ENCODE measurements at regions not wholly inside any gene's neighbourhood (a gene's known extent, or its start where the extent isn't known, plus 50 kb on each side); places are given as distances from the start of the nearest gene placed in this dataset.
"Not testable (repeated sequence)": the region's sequence is repeated elsewhere in the genome, so short reads cannot be mapped to it uniquely, and the experiment has no call there.

GRCh38 chr1:8159470-8160024 lies 133.4 kb upstream of the ERRFI1 start:
- H3K27ac ChIP-seq (ENCODE audit: low read depth, low read length), result no peak overlapping the region
- WGBS, 3 donors, result 85 to 90% (median 86%) methylated on average over 8 of the region's 8 CpGs

- 91 to 94% (median 92%) methylated on average over 4 of the region's 4 CpGs for WGBS, 3 donors
- H3K27ac ChIP-seq (ENCODE audit: low read depth, low read length), result no peak overlapping the region
Measured at GRCh38 chr1:8158995-8159394, 132.9 kb upstream of the ERRFI1 start.

DNA sequence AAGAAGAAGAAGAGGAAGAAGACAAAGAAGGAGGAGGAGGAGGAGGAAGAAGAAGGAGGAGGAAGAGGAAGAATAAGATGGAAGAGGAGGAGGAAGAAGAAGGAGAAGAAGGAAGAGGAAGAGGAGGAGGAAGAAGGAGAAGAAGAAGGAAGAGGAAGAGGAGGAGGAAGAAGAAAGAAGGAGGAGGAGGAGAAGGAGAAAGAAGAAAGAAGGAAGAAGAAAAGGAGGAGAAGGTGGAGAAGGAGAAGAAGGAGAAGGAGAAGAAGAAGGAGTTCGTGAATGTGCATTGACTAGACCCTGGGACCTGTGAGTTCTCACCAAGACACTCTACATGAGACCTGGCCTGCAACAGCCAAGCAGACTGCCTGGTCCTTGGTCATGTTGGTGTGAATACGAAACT lies 131.7 kb upstream of the ERRFI1 start:
- WGBS, 3 donors, result 91 to 99% (median 94%) methylated on average over 2 of the region's 2 CpGs
- no peak overlapping the region for H3K27ac ChIP-seq (ENCODE audit: low read depth, low read length)

DNA sequence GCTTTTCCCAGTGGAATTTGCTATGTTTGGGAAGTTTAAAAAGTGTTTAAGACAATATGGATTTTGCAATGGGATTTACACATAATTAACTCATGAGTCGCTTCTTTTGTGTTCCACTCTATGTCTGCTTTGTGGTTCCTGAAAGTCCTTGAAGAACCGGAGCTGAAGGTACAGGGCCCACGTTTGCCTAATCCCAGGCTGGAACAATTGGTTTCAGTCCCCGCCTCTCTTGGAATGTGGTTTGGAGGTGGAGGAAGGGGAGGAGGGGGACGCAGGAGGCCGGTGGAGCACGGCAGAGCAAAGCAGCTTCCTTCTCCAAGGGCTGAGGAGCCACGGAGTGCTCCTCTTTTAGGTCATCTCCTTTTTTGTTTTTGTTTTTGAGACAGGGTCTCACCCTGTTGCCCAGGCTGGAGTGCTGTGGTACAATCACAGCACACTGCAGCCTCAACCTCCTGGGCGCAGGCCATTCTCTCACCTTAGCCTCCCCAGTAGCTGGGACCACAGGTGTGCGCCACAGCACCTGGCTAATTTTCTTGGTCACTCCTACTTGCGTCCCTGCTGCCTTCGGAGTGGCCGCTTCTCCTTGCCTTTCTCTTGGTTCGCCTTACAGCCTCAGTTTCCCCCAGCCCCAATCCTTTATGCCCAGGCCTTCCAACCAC lies 129.5 kb upstream of the ERRFI1 start:
- no peak overlapping the region for H3K27ac ChIP-seq (ENCODE audit: low read depth, low read length)
- WGBS, 3 donors, result 59 to 70% (median 63%) methylated on average over 14 of the region's 14 CpGs

- 27 to 50% (median 46%) methylated on average over 15 of the region's 15 CpGs for WGBS, 3 donors
- H3K27ac ChIP-seq (ENCODE audit: low read depth, low read length), result no peak overlapping the region
Measured at GRCh38 chr1:8154621-8155052, 128.5 kb upstream of the ERRFI1 start.

DNA sequence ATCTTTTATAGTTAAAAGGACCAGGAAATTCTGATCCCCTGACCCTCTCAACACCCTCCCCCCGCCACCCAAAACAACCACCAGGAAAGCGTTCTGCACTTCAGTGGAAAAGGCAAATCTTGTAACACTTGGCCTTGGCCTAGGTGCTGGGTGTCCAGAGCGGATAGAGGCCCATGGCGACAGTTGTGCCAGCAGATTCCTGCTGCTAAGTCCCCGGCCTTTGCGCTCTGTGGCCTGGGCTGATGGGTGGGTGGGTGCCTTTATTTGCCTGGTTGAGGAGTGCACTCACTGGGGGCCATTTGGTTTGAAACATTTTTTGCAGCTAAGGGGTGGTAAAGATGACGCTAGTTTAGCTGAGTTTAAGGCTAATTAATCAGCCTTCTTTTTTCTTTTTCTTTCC lies 127.9 kb upstream of the ERRFI1 start:
- H3K27ac ChIP-seq (ENCODE audit: low read depth, low read length), result no peak overlapping the region
- 91 to 99% (median 97%) methylated on average over 7 of the region's 7 CpGs for WGBS, 3 donors

GRCh38 chr1:8152731-8153702 lies 126.9 kb upstream of the ERRFI1 start:
- WGBS, 3 donors, result 84 to 94% (median 87%) methylated on average over 19 of the region's 19 CpGs
- no peak overlapping the region for H3K27ac ChIP-seq (ENCODE audit: low read depth, low read length)

- no peak overlapping the region for H3K27ac ChIP-seq (ENCODE audit: low read depth, low read length)
- 89 to 95% (median 94%) methylated on average over 7 of the region's 7 CpGs for WGBS, 3 donors
Measured at GRCh38 chr1:8151647-8152046, 125.5 kb upstream of the ERRFI1 start.

DNA sequence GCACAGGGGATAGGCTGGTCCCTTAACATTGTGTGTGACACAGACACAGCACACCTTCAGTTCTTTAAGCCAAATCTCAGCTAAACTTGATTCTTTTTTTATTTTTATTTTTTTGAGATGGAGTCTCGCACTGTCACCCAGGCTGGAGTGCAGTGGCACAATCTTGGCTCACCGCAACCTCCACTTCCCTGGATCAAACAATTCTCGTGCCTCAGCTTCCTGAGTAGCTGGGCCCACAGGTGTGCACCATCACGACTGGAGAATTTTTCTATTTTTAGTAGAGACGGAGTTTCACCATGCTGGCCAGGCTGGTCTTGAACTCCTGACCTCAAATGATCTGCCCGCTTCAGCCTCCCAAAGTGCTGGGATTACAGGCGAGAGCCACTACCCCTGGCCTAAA lies 123.6 kb upstream of the ERRFI1 start:
- WGBS, 3 donors, result 79 to 84% (median 80%) methylated on average over 7 of the region's 7 CpGs
- not testable (repeated sequence) for H3K27ac ChIP-seq (ENCODE audit: low read depth, low read length)

- H3K27ac ChIP-seq (ENCODE audit: low read depth, low read length), result no peak overlapping the region
- 68 to 81% (median 80%) methylated on average over 1 of the region's 1 CpG for WGBS, 3 donors
Measured at GRCh38 chr1:8147956-8148355, 121.8 kb upstream of the ERRFI1 start.

DNA sequence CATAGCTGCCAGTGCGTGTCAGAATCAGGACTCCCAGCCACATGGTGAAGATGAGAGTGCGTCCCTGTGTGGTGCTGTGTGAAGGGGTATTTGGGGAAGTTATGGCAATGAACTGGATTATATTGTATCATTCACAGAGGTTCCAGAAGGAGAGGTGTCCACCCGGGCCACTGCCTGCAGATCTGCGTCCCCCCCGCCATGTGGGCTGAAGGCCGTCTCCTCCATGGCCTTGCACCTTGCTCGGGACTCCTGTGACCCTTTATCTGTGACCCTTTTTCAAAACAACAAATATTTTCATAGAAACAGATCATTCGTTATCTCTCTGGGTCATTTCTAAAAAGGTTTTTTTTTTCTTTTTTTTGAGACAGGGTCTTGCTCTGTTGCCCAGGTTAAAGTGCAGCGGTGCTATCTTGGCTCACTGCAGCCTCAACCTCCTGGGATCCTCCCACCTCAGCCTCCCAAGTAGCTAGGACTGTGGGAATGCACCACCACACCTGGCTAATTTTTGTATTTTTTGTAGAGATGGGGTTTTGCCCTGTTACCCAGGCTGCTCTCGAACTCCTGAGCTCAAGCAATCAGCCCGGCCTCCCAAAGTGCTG lies 120.2 kb upstream of the ERRFI1 start:
- no peak overlapping the region for H3K27ac ChIP-seq (ENCODE audit: low read depth, low read length)
- WGBS, 3 donors, result 95 to 98% (median 96%) methylated on average over 11 of the region's 11 CpGs

DNA sequence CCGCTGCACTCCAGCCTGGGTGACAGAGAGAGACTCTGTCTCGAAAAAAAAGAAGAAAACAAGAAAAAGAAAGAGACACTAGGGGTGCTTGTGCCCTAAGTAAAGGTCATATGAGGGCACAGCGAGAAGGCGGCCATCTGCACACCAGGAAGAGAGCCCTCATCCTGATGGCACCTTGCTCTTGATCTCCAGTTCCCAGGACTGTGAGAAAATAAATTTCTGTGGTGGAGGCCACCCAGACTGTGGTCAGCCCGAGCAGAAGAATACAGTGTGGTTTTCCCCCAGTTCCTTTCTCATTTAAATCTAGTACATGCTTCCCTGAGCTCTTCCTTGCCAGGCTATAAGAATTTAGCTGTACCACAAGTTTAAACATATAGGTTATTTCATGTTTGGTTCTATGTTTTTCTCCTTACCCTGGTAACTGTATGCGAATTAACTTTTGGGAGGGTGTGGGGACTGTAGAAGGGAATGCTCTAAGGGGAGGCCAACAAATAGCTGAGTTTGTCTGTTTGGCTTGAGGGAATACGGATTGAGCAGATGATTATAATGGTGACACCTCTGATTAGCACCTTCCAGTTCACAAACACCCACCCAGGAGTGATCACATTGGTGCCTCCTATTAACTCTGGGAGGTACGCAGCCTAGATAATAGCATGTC lies 119.6 kb upstream of the ERRFI1 start:
- no peak overlapping the region for H3K27ac ChIP-seq (ENCODE audit: low read depth, low read length)
- WGBS, 3 donors, result 73 to 85% (median 76%) methylated on average over 8 of the region's 8 CpGs

- H3K27ac ChIP-seq (ENCODE audit: low read depth, low read length), result no peak overlapping the region
- WGBS, 3 donors, result 72 to 87% (median 85%) methylated on average over 13 of the region's 13 CpGs
Measured at GRCh38 chr1:8144323-8144722, 118.2 kb upstream of the ERRFI1 start.

GRCh38 chr1:8142955-8143629 lies 117.0 kb upstream of the ERRFI1 start:
- 65 to 82% (median 72%) methylated on average over 7 of the region's 7 CpGs for WGBS, 3 donors
- no peak overlapping the region for H3K27ac ChIP-seq (ENCODE audit: low read depth, low read length)

DNA sequence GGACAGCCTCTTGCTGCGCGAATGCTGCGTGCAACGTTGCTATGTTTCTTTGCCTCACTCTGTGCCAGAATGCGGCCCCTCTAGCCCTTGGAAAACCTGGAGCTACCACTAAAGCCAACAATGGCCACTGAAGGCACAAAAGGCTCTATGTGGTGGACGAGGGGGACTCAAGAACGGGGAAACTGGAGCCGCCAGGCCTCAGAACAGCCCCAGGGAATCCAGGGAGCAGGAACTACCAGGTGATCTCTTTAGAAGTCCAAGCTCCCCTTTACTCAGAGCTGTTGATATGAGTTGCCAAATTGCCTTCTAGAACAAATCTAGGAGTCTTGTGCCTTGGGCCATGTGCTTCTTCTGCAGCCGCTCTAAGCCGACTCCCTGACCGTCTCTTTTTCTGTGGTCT lies 113.8 kb upstream of the ERRFI1 start:
- WGBS, 3 donors, result 95 to 97% (median 95%) methylated on average over 11 of the region's 11 CpGs
- no peak overlapping the region for H3K27ac ChIP-seq (ENCODE audit: low read depth, low read length)

- WGBS, 3 donors, result 94 to 96% (median 96%) methylated on average over 6 of the region's 6 CpGs
- no peak overlapping the region for H3K27ac ChIP-seq (ENCODE audit: low read depth, low read length)
Measured at GRCh38 chr1:8139383-8139782, 113.3 kb upstream of the ERRFI1 start.

- WGBS, 3 donors, result 91 to 95% (median 93%) methylated on average over 6 of the region's 6 CpGs
- no peak overlapping the region for H3K27ac ChIP-seq (ENCODE audit: low read depth, low read length)
Measured at GRCh38 chr1:8138673-8139072, 112.6 kb upstream of the ERRFI1 start.

Measured in adipose tissue (tissue), 3 donors.